Stimulated activated CD4-positive, alpha-beta T cell treated with anti-CD3 and anti-CD28 coated beads, TNF-alpha, amount 100 ng/mL, for 24 hours (primary cell): ENCODE measurements at regions not wholly inside any gene's neighbourhood (a gene's known extent, or its start where the extent isn't known, plus 50 kb on each side); places are given as distances from the start of the nearest gene placed in this dataset.

ENCODE experiments used
- DNase-seq, 3 experiments: peaks; one replicate each; pipeline ENCODE4 v3.0.0-alpha.2; 2020; ENCODE audit warnings: low read depth in 3 of 3

DNA sequence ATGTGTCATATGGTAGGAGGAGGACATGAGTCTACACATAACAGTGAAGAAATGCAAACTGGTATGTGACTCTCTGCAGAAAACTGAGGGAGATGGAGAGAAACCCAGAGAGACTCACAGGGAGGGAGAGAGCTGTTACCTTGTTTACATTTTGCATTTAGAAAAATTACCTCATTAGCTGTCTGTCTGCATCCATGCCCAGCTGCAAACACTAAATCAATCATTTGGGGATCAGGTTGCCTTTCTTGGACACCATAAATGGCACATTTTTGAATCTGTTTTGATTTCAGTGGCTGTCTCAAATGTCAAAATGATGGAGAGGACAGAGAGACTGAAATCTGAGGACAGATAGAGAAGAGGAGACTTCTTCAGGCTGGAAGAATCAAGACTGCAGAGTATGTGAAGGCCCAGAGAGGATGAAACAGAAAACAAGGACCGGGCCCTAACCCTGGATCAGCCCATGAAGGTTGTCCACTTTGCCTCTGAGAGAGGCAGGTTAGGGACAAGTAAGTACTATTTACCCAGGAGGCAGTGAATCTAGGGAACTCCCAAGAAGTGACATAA lies 92.2 kb downstream of the UNC5CL start:
- DNase-seq = no peak

- DNase-seq = no peak
Observed at GRCh38 chr6:40937491-40937890, 101.5 kb downstream of the UNC5CL start.

- DNase-seq = no peak
Observed at GRCh38 chr6:40936818-40937251, 102.2 kb downstream of the UNC5CL start.

DNA sequence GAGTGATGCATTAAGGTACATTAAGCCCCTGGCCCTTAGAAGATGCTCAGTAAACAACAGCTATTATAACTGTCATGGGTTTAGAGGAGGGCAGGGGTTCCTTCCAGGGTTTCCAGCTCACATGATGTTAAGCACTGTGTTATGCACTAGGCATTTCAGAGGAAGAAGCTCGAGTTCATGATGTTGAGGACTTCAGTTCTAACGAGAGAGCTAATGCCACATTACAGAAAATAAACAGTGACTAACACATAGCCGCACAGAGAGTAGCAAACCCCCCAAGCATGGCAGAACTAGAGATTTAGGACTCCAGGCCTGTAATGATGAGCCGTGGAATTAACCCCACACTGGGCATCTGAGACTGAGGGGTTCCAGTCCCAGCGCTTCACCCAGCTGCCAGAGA lies 105.2 kb downstream of the UNC5CL start:
- DNase-seq = no peak

GRCh38 chr6:40932953-40933352 lies 106.1 kb downstream of the UNC5CL start:
- DNase-seq = no peak

DNA sequence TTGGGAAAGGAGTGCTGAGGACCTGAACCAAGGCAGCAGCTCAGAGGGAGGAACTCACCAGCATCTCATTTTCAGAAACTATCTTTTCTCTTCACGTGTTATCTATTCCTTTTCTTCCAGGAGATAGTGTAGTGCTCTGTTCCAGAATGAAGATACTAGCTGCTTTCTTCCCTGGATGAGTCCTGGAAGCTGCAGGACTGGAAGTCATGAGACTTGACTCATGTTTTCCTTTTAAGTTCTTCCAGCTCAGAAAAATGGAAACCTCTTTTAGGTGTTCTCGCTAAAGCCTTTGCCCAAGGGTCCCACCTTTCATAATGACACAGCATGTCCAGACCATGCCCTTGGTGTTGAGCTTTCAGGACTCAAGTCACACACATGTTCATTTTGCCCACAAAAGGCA lies 106.7 kb downstream of the UNC5CL start:
- DNase-seq = no peak

DNA sequence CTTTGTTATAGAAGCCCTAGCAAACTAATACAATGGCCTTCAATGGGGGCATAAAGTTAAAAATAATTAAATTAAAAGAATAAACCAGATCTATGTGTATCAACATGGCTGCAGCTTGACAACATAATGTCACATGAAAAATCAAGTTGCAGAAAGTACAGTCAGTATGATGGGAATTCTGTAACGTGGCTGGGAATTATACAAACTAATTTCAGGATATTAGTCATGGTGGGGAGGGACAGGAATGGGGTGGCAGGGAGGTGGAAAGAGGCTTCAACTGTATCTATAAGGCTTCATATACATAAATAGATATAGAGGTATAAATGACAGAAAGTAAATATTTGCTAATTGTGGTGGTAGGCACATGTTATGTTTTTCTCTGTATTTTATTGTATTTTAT lies 107.1 kb downstream of the UNC5CL start:
- no peak for DNase-seq

- no peak for DNase-seq
Observed at GRCh38 chr6:40930555-40930954, 108.5 kb downstream of the UNC5CL start.

DNA sequence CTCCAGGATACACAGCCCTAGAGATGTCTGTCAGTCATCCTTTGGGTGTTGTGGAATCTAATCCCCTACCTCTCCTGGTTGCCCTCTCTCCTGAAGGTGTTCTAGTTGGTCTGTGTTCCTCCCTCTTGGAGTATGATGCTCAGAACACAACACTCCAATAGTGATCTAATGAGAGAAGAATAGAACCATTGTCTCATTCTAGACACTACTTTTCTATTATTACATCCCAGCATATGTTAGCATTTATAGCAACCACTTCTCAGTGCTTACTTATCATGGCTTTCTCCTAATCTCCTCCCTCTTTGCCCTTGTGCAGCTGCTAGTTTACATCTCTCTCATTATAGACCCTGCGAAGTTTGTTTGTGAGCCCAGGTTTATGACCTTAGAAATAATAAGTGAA lies 109.0 kb downstream of the UNC5CL start:
- no peak for DNase-seq

GRCh38 chr6:40929176-40929575 lies 109.8 kb downstream of the UNC5CL start:
- DNase-seq = no peak

GRCh38 chr6:40928763-40929162 lies 110.3 kb downstream of the UNC5CL start:
- no peak for DNase-seq

- no peak for DNase-seq
Observed at GRCh38 chr6:40928307-40928706, 110.7 kb downstream of the UNC5CL start.

DNA sequence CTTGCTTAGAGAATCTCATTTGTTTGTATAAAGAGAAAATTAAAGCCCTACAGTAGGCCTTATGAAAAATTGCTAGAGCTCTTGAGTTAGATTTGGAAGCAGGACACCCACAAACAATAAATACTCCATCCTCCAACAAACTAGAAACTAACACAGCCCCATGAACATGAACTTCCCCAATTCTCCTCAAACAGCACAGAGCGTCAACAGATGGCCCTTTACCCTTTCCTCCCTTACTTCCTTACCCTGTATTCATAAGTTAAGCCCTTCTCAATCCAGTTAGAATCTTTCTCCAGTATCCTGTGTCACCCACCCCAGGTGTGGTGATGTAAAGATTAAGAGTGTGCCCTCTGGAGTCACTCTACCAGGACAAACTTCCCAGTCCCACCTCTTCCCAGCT lies 113.7 kb downstream of the UNC5CL start:
- no peak for DNase-seq

DNA sequence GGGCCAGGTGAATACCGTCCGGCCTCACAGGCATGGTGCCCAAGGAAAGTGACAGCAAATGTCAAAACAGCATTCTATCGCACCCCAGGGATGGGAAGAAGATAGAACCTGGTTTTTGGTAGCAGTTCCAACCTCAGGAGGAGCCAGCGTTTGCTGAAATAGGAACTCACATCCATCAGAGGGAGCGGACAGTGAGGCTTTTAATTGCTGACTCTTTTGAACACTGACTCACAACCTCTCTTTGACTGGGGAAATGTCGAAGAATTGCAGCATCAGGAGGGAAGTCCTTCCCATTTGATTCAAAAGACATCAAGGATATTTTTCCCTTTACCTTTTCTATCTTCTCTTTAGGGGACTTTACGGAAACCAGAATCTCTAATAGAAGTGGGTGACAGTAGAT lies 114.2 kb downstream of the UNC5CL start:
- DNase-seq = no peak

DNA sequence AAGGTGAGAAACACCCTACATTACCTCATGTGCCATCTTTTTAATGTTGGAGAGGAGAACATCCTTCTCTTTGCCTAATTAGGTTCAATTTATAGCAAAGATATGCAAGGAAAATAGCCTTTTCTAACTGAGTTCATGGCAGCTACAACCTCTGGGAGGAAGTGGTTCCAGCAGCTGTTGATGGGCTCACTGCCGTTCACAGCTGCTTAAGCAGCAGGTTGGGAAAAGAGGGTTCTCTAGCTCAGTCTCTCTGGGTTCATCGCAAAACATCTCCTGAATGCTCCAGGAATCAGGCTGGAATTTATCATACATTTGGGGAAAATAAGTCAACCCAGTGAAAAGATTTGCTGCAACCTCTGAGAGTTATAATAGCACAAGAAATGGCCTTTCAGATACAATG lies 115.1 kb downstream of the UNC5CL start:
- DNase-seq = no peak

DNA sequence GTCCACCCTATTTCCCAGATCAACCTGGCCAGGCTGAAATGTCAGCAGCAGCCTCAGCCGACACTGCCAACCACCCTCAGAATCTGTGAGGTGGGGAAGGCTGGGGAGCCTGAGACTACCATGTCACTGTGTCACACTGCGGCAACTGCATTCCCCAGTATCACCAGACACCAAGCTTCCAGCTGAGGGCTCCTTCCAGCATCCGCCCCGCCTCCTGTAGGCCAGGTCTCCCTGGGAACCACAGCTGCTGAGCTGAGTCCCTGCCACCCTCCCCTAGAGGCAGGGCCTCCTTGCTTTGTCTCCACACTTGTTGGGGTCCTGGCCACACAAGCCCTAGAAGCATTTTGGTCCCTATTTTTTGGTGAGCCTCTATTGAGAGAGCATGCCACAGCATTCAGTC lies 115.7 kb downstream of the UNC5CL start:
- DNase-seq = no peak

DNA sequence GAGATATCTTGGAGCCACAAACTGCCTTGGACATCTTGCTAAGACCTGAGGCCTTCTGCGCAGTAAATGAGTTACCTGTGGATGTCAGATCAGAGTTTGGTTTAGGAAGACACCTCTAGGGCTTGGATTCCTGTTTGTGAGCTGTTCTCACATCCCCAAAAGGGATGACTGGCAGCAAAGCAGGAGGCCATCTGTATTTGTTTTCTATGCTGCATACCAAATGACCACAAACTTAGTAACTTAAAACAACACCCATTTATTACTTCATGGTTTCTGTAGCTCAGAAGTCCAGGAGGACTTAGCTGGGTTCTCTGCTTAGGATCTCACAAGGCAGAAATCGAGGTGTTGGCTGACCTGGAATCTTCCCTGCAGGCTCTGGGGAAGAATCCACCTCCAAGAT lies 116.7 kb downstream of the UNC5CL start:
- DNase-seq = no peak

GRCh38 chr6:40918040-40918651 lies 120.9 kb downstream of the UNC5CL start:
- no peak for DNase-seq

GRCh38 chr6:40917603-40918002 lies 121.4 kb downstream of the UNC5CL start:
- no peak for DNase-seq

DNA sequence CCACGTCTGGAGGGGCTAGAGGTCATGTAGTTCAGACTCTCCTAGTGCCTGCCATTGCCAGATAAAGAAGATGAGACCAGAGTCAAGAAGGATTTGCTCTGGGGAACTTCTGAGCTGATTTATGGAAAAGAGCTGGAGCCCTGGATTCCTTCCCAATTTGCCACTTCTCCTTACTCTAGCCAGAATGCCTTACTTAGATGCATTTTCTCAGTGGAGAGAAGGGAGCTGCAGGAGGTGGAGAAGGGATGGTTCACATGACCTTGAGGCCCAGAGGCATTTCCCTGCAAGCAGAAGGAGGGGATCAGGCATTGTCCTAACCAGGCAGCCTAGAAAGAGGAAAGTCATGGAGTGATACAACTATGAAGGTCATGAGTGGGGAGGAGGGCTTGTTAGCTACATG lies 122.2 kb downstream of the UNC5CL start:
- DNase-seq = no peak

DNA sequence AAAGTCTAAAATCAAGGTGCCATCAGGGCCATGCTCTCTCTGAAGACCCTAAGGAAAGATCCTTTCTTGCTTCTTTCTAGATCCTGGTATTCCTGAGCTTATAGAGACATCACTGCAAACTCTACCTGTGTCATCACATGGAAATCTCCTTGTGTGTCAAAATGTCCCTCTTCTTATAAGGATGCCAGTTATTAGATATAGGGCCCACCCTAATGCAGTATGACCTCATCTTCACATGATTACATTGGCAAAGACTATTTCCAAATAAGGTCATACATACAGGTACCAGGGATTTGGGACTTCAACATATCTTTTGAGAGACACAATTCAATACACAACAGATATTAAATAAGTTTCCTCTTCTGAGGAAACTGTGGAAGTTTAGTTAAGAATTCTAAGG lies 123.9 kb downstream of the UNC5CL start:
- DNase-seq = no peak

DNA sequence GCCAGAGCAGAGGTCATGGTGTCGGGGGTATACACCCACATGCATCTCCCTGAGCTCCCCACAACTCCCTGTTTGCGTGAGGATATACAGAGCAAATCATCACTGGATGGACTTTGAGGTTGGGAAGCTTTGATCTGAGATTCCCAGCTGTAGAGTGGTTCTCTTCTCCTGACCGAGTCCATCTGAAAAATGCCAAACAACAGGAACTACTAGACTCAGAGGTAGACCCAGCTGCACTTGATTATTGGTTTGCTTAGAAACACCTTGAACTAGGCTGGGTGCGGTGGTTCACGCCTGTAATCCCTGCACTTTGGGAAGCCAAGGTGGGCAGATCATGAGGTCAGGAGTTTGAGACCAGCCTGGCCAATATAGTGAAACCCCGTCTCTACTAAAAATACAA lies 125.0 kb downstream of the UNC5CL start:
- DNase-seq = no peak

GRCh38 chr6:40912158-40912946 lies 126.7 kb downstream of the UNC5CL start:
- DNase-seq = peak in 1 of 3 experiments; percentile 26
